ENCODE measurements at regions not wholly inside any gene's neighbourhood (a gene's known extent, or its start where the extent isn't known, plus 50 kb on each side); places are given as distances from the start of the nearest gene placed in this dataset.

GRCh38 chr7:46542076-46542475 lies 621.0 kb upstream of the IGFBP3 start:
- no peaks in the 10 kb centered on the region for H3K36me3 ChIP-seq (ENCODE audit: insufficient read depth, low read length)
- peaks cover 2% of the 10 kb centered on the region for H3K27me3 ChIP-seq (ENCODE audit: insufficient read depth, low read length)
- no peak overlapping the region for H2AFZ ChIP-seq (ENCODE audit: low read depth, low read length)
- H3K4me1 ChIP-seq (ENCODE audit: insufficient read depth, low read length): peaks cover 5% of the 10 kb centered on the region
- H3K9me3 ChIP-seq (ENCODE audit: low read length): no peaks in the 10 kb centered on the region
- no peak overlapping the region for H3K4me3 ChIP-seq (ENCODE audit: low read length)

GRCh38 chr7:46539892-46540483 lies 618.9 kb upstream of the IGFBP3 start:
- no peaks in the 10 kb centered on the region for H3K36me3 ChIP-seq (ENCODE audit: insufficient read depth, low read length)
- no peak overlapping the region for H3K4me3 ChIP-seq (ENCODE audit: low read length)
- no peaks in the 10 kb centered on the region for H3K9me3 ChIP-seq (ENCODE audit: low read length)
- H3K4me1 ChIP-seq (ENCODE audit: insufficient read depth, low read length): peaks cover 4% of the 10 kb centered on the region
- H3K27me3 ChIP-seq (ENCODE audit: insufficient read depth, low read length): peaks cover 2% of the 10 kb centered on the region
- no peak overlapping the region for H2AFZ ChIP-seq (ENCODE audit: low read depth, low read length)

- Histone ChIP-seq H3K36me3 (ENCODE audit: insufficient read depth, low read length) (no peaks in the 10 kb centered on the region), H3K4me3 (ENCODE audit: low read length) (no peak overlapping the region)
These were observed 616.3 kb upstream of the IGFBP3 start for GRCh38 chr7:46537191-46537905.

GRCh38 chr7:46534664-46535588 lies 613.9 kb upstream of the IGFBP3 start:
- no peaks in the 10 kb centered on the region for H3K36me3 ChIP-seq (ENCODE audit: insufficient read depth, low read length)
- no peaks in the 10 kb centered on the region for H3K9me3 ChIP-seq (ENCODE audit: low read length)
- peaks cover 11% of the 10 kb centered on the region for H3K4me1 ChIP-seq (ENCODE audit: insufficient read depth, low read length)
- H3K27me3 ChIP-seq (ENCODE audit: insufficient read depth, low read length): peaks cover 2% of the 10 kb centered on the region
- H3K4me3 ChIP-seq (ENCODE audit: low read length): no peak overlapping the region
- no peak overlapping the region for H2AFZ ChIP-seq (ENCODE audit: low read depth, low read length)

More at GRCh38 chr7:46537191-46537905, 616.3 kb upstream of the IGFBP3 start:
- H2AFZ ChIP-seq (ENCODE audit: low read depth, low read length): no peak overlapping the region
- H3K27me3 ChIP-seq (ENCODE audit: insufficient read depth, low read length): peaks cover 2% of the 10 kb centered on the region
- no peaks in the 10 kb centered on the region for H3K9me3 ChIP-seq (ENCODE audit: low read length)
- H3K4me1 ChIP-seq (ENCODE audit: insufficient read depth, low read length): peaks cover 11% of the 10 kb centered on the region

- no peaks in the 10 kb centered on the region for H3K9me3 ChIP-seq (ENCODE audit: low read length)
- H3K4me3 ChIP-seq (ENCODE audit: low read length): no peak overlapping the region
- peaks cover 11% of the 10 kb centered on the region for H3K4me1 ChIP-seq (ENCODE audit: insufficient read depth, low read length)
These were observed 612.9 kb upstream of the IGFBP3 start for GRCh38 chr7:46533946-46534345.

GRCh38 chr7:46532571-46532970 lies 611.5 kb upstream of the IGFBP3 start:
- H3K36me3 ChIP-seq (ENCODE audit: insufficient read depth, low read length): no peaks in the 10 kb centered on the region
- H2AFZ ChIP-seq (ENCODE audit: low read depth, low read length): no peak overlapping the region
- H3K27me3 ChIP-seq (ENCODE audit: insufficient read depth, low read length): no peaks in the 10 kb centered on the region
- H3K9me3 ChIP-seq (ENCODE audit: low read length): no peaks in the 10 kb centered on the region
- peaks cover 11% of the 10 kb centered on the region for H3K4me1 ChIP-seq (ENCODE audit: insufficient read depth, low read length)
- no peak overlapping the region for H3K4me3 ChIP-seq (ENCODE audit: low read length)

More at GRCh38 chr7:46533946-46534345, 612.9 kb upstream of the IGFBP3 start:
- no peaks in the 10 kb centered on the region for H3K27me3 ChIP-seq (ENCODE audit: insufficient read depth, low read length)
- no peaks in the 10 kb centered on the region for H3K36me3 ChIP-seq (ENCODE audit: insufficient read depth, low read length)
- no peak overlapping the region for H2AFZ ChIP-seq (ENCODE audit: low read depth, low read length)

- H3K36me3 ChIP-seq (ENCODE audit: insufficient read depth, low read length): no peaks in the 10 kb centered on the region
- H3K27me3 ChIP-seq (ENCODE audit: insufficient read depth, low read length): no peaks in the 10 kb centered on the region
- no peak overlapping the region for H3K4me3 ChIP-seq (ENCODE audit: low read length)
- peaks cover 9% of the 10 kb centered on the region for H3K4me1 ChIP-seq (ENCODE audit: insufficient read depth, low read length)
- no peaks in the 10 kb centered on the region for H3K9me3 ChIP-seq (ENCODE audit: low read length)
- no peak overlapping the region for H2AFZ ChIP-seq (ENCODE audit: low read depth, low read length)
These were observed 609.1 kb upstream of the IGFBP3 start for GRCh38 chr7:46530081-46530750.

- Histone ChIP-seq H3K36me3 (ENCODE audit: insufficient read depth, low read length) (no peaks in the 10 kb centered on the region), H3K9me3 (ENCODE audit: low read length) (no peaks in the 10 kb centered on the region), H3K4me3 (ENCODE audit: low read length) (no peak overlapping the region), H2AFZ (ENCODE audit: low read depth, low read length) (no peak overlapping the region), H3K27me3 (ENCODE audit: insufficient read depth, low read length) (no peaks in the 10 kb centered on the region), H3K4me1 (ENCODE audit: insufficient read depth, low read length) (no peaks in the 10 kb centered on the region)
These were observed 606.3 kb upstream of the IGFBP3 start for GRCh38 chr7:46527360-46527759.

- H3K36me3 ChIP-seq (ENCODE audit: insufficient read depth, low read length): no peaks in the 10 kb centered on the region
- no peaks in the 10 kb centered on the region for H3K4me1 ChIP-seq (ENCODE audit: insufficient read depth, low read length)
- no peaks in the 10 kb centered on the region for H3K27me3 ChIP-seq (ENCODE audit: insufficient read depth, low read length)
- H3K4me3 ChIP-seq (ENCODE audit: low read length): no peak overlapping the region
- no peaks in the 10 kb centered on the region for H3K9me3 ChIP-seq (ENCODE audit: low read length)
- H2AFZ ChIP-seq (ENCODE audit: low read depth, low read length): no peak overlapping the region
These were observed 604.8 kb upstream of the IGFBP3 start for GRCh38 chr7:46525876-46526275.

GRCh38 chr7:46524350-46524749 lies 603.3 kb upstream of the IGFBP3 start:
- no peaks in the 10 kb centered on the region for H3K36me3 ChIP-seq (ENCODE audit: insufficient read depth, low read length)
- no peaks in the 10 kb centered on the region for H3K27me3 ChIP-seq (ENCODE audit: insufficient read depth, low read length)
- no peak overlapping the region for H2AFZ ChIP-seq (ENCODE audit: low read depth, low read length)

GRCh38 chr7:46522354-46522906 lies 601.4 kb upstream of the IGFBP3 start:
- Histone ChIP-seq H3K4me1 (ENCODE audit: insufficient read depth, low read length) (no peaks in the 10 kb centered on the region), H3K36me3 (ENCODE audit: insufficient read depth, low read length) (no peaks in the 10 kb centered on the region), H3K27me3 (ENCODE audit: insufficient read depth, low read length) (no peaks in the 10 kb centered on the region), H2AFZ (ENCODE audit: low read depth, low read length) (no peak overlapping the region), H3K9me3 (ENCODE audit: low read length) (no peaks in the 10 kb centered on the region), H3K4me3 (ENCODE audit: low read length) (no peak overlapping the region)

More at GRCh38 chr7:46524350-46524749, 603.3 kb upstream of the IGFBP3 start:
- Histone ChIP-seq H3K4me3 (ENCODE audit: low read length) (no peak overlapping the region), H3K9me3 (ENCODE audit: low read length) (no peaks in the 10 kb centered on the region), H3K4me1 (ENCODE audit: insufficient read depth, low read length) (no peaks in the 10 kb centered on the region)

- H3K4me1 ChIP-seq (ENCODE audit: insufficient read depth, low read length): no peaks in the 10 kb centered on the region
- H3K27me3 ChIP-seq (ENCODE audit: insufficient read depth, low read length): no peaks in the 10 kb centered on the region
- H2AFZ ChIP-seq (ENCODE audit: low read depth, low read length): no peak overlapping the region
- H3K4me3 ChIP-seq (ENCODE audit: low read length): no peak overlapping the region
- no peaks in the 10 kb centered on the region for H3K36me3 ChIP-seq (ENCODE audit: insufficient read depth, low read length)
- no peaks in the 10 kb centered on the region for H3K9me3 ChIP-seq (ENCODE audit: low read length)
These were observed 597.6 kb upstream of the IGFBP3 start for GRCh38 chr7:46518713-46519112.

All from neuron (in vitro differentiated cells).